GM23248 (cell line): ENCODE measurements at regions not wholly inside any gene's neighbourhood (a gene's known extent, or its start where the extent isn't known, plus 50 kb on each side); places are given as distances from the start of the nearest gene placed in this dataset.

Experiments
- DNase-seq: peaks from one replicate; pipeline ENCODE4 v3.0.0-alpha.2; 2015
- H2AFZ ChIP-seq: fragments of 200-600 bp; sonication (generic); 2 replicates; pipeline ENCODE4 v1.6.1; 2016; ENCODE audit warnings: antibody characterized with exemption
- H3F3A ChIP-seq: fragments of 200-600 bp; sonication (generic); 2 replicates; pipeline ENCODE4 v1.6.1; 2016; ENCODE audit warnings: mild to moderate bottlenecking, antibody characterized with exemption, mixed run types; ENCODE audit not compliant: insufficient read depth
- H3K27ac ChIP-seq: fragments of 200-600 bp; sonication (generic); 2 replicates; pipeline ENCODE4 v1.5.1; 2016; ENCODE audit warnings: mild to moderate bottlenecking
- H3K27me3 ChIP-seq: fragments of 200-600 bp; sonication (generic); replicated peaks from 2 replicates; pipeline ENCODE4 v1.6.1; 2016; ENCODE audit warnings: mild to moderate bottlenecking; ENCODE audit not compliant: insufficient read depth
- H3K36me3 ChIP-seq: fragments of 200-600 bp; sonication (generic); 2 replicates; pipeline ENCODE4 v1.6.1; 2016; ENCODE audit warnings: low read depth, mild to moderate bottlenecking
- H3K4me1 ChIP-seq: fragments of 200-600 bp; sonication (generic); 2 replicates; pipeline ENCODE4 v1.6.1; 2016; ENCODE audit warnings: mild to moderate bottlenecking; ENCODE audit not compliant: insufficient read depth
- H3K4me2 ChIP-seq: fragments of 200-600 bp; sonication (generic); one replicate; pipeline ENCODE4 v1.6.1; 2016; ENCODE audit warnings: mild to moderate bottlenecking; ENCODE audit not compliant: unreplicated experiment
- H3K4me3 ChIP-seq: fragments of 200-600 bp; sonication (generic); 2 replicates; pipeline ENCODE4 v1.5.1; 2016; ENCODE audit warnings: mild to moderate bottlenecking
- H3K79me2 ChIP-seq: fragments of 200-600 bp; sonication (generic); 2 replicates; pipeline ENCODE4 v1.6.1; 2016; ENCODE audit warnings: mild to moderate bottlenecking; ENCODE audit not compliant: insufficient read depth
- H3K9ac ChIP-seq: fragments of 200-600 bp; sonication (generic); 2 replicates; pipeline ENCODE4 v1.6.1; 2016; ENCODE audit warnings: mild to moderate bottlenecking
- H3K9me2 ChIP-seq: fragments of 200-600 bp; sonication (generic); 2 replicates; pipeline ENCODE4 v1.6.1; 2016; ENCODE audit warnings: mixed run types, mild to moderate bottlenecking, moderate library complexity; ENCODE audit not compliant: insufficient read depth
- H3K9me3 ChIP-seq: fragments of 200-600 bp; sonication (generic); one replicate; pipeline ENCODE4 v1.6.1; 2017; ENCODE audit warnings: low read depth
- H4K20me1 ChIP-seq: fragments of 200-600 bp; sonication (generic); 2 replicates; pipeline ENCODE4 v1.6.0; 2016; ENCODE audit not compliant: insufficient read depth
- EZH2 ChIP-seq: fragments of 200-600 bp; sonication (generic); IDR thresholded peaks from 2 replicates; pipeline ENCODE4 v1.6.1; 2018; ENCODE audit warnings: antibody characterized with exemption, mild to moderate bottlenecking; ENCODE audit not compliant: insufficient read depth, poor library complexity, severe bottlenecking
- EZH2phosphoT487 ChIP-seq: fragments of 200-600 bp; sonication (generic); IDR thresholded peaks from 2 replicates; pipeline ENCODE4 v1.6.1; 2018; ENCODE audit warnings: antibody characterized with exemption, moderate library complexity, mild to moderate bottlenecking, low read depth; ENCODE audit not compliant: insufficient read depth
- WGBS, 2 experiments: methylation state at CpG; one replicate each; pipeline ENCODE4 v1.1.6; 2015 to 2017; ENCODE audit warnings: low lambda C conversion rate in 2 of 2, low coverage in 1 of 2; ENCODE audit errors: missing lambda C conversion rate in 2 of 2; 5-methylcytosine and 5-hydroxymethylcytosine counted together
- in situ Hi-C: fragments of 300-500 bp; cut with MboI; formaldehyde crosslinking; loops from 2 replicates; pipeline ENCODE4 v1.15.0; 2020

DNA sequence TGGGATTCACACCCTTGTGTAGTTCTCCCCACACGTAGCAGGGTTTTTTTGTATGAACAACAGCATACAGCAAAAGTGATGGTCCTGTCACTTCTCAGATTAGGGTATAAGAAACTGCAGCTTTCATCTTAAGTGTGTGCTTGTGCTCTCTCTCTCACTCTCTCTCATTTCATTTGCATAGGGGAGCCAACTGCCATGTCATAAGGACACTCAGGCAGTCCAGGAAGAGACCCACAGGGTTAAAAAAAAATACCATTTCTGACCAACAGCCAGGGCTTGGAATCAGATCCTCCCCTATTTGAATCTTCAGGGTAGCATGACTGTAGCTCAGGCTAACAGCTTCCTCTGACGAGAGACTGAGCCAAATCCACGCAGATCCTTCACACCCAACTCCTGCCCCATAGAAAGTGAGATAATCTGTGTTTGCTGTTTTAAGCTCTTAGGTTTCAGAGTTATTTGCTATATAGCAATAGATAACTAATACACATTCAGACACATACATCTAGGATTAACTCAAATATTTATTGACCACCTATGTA is 331.2 kb downstream of the PAPSS1 start:
- no peak for TF ChIP-seq EZH2phosphoT487
- no peak for TF ChIP-seq EZH2

DNA sequence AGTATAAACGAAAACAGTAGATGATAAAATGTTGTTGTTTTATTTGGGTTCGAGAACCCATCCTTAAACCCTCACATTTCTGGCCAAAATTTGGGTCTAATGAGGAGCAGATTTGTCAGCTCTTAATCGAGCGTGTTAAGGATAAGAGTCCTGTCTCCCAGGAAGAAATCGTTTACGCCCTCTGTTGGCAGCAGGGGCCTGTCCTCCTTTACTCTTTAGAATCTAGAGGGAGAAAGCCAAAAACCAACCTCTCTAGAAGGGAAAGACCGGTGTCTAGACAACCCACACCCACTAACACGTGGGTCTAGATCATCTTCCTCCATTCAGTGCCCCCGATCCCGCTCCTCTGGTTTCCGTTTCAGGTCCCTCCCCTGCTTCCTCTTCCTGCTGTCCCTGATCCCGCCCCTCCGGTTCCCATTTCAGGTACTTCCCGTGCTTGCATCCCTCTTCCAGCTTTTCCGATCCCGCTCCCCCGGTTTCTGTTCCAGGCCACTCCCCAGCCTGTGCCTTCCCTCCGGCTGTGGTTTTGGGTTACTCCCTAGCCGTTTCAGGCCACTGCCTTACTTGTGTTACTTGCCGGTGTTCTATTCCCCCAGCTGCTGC is 339.1 kb downstream of the PAPSS1 start:
- WGBS, 2 experiments = 79 to 83% methylated on average over 15 to 20 of the region's 20 CpGs
- Histone ChIP-seq H3K36me3 (no peaks in the 10 kb centered on the region), H3K27me3 (no peaks in the 10 kb centered on the region), H4K20me1 (no peaks in the 10 kb centered on the region), H3K4me3 (no peak overlapping the region), H2AFZ (no peak overlapping the region), H3K9ac (no peak overlapping the region), H3K9me2 (no peaks in the 10 kb centered on the region), H3K9me3 (no peaks in the 10 kb centered on the region), H3K4me2 (no peak overlapping the region), H3F3A (no peaks in the 10 kb centered on the region), H3K4me1 (peaks cover 8% of the 10 kb centered on the region; the same call in 1 of the 2 replicates), H3K27ac (no peak overlapping the region), H3K79me2 (no peaks in the 10 kb centered on the region)
- no peak for DNase-seq
- in situ Hi-C loops = loop anchor here (25.0 kb wide), 1 partner anchor 281 kb away; no protein-coding TSS in a partner anchor
- no peak for TF ChIP-seq EZH2phosphoT487
- TF ChIP-seq EZH2 = no peak

More for the DNA sequence above, 331.2 kb downstream of the PAPSS1 start:
- Histone ChIP-seq H3K9ac (no peak overlapping the region), H4K20me1 (no peaks in the 10 kb centered on the region), H3K4me3 (no peak overlapping the region), H3K79me2 (no peaks in the 10 kb centered on the region), H3K27ac (no peak overlapping the region), H3K4me1 (peaks cover 9% of the 10 kb centered on the region), H2AFZ (no peak overlapping the region), H3K9me3 (no peaks in the 10 kb centered on the region), H3K4me2 (no peak overlapping the region), H3K9me2 (no peaks in the 10 kb centered on the region), H3K27me3 (no peaks in the 10 kb centered on the region), H3F3A (no peaks in the 10 kb centered on the region), H3K36me3 (no peaks in the 10 kb centered on the region)
- in situ Hi-C loops = loop anchor here (25.0 kb wide), 1 partner anchor 273 kb away; no protein-coding TSS in a partner anchor
- no peak for DNase-seq
- 49 to 54% methylated on average over 3 of the region's 3 CpGs for WGBS, 2 experiments

DNA sequence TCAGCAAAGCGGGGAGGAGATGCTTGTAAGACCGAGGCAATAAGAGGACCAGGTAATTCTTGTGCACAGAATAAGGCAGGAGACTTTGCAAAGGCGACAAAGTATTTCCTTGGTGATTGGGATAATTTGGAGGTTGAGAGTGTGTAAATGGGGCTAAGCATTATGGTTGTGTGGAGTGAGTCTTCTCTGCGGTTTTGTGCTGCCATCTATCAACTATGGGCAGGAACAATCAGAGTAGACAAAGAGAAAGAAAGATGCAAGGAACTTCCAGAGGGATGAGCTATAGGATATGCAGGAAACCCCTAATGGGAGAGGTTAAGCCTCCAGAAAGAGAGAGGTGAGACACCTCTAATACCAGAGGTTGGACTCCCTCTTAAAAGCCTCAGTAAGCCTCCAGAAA is 339.8 kb downstream of the PAPSS1 start:
- no peak for DNase-seq
- H3K4me3 ChIP-seq = no peak overlapping the region
- no peaks in the 10 kb centered on the region for H3K79me2 ChIP-seq
- no peaks in the 10 kb centered on the region for H3F3A ChIP-seq
- no peak overlapping the region for H3K4me2 ChIP-seq
- H4K20me1 ChIP-seq = no peaks in the 10 kb centered on the region
- peaks cover 8% of the 10 kb centered on the region; the same call in 1 of the 2 replicates for H3K4me1 ChIP-seq
- WGBS, 2 experiments = 88 to 90% methylated on average over 4 of the region's 4 CpGs
- H2AFZ ChIP-seq = peak overlapping the region; percentile 65
- H3K9ac ChIP-seq = no peak overlapping the region
- no peaks in the 10 kb centered on the region for H3K36me3 ChIP-seq
- H3K27ac ChIP-seq = no peak overlapping the region
- TF ChIP-seq EZH2phosphoT487 = no peak
- no peak for TF ChIP-seq EZH2
- in situ Hi-C loops = loop anchor here (25.0 kb wide), 1 partner anchor 282 kb away; no protein-coding TSS in a partner anchor
- no peaks in the 10 kb centered on the region for H3K27me3 ChIP-seq
- H3K9me2 ChIP-seq = no peaks in the 10 kb centered on the region
- no peaks in the 10 kb centered on the region for H3K9me3 ChIP-seq

DNA sequence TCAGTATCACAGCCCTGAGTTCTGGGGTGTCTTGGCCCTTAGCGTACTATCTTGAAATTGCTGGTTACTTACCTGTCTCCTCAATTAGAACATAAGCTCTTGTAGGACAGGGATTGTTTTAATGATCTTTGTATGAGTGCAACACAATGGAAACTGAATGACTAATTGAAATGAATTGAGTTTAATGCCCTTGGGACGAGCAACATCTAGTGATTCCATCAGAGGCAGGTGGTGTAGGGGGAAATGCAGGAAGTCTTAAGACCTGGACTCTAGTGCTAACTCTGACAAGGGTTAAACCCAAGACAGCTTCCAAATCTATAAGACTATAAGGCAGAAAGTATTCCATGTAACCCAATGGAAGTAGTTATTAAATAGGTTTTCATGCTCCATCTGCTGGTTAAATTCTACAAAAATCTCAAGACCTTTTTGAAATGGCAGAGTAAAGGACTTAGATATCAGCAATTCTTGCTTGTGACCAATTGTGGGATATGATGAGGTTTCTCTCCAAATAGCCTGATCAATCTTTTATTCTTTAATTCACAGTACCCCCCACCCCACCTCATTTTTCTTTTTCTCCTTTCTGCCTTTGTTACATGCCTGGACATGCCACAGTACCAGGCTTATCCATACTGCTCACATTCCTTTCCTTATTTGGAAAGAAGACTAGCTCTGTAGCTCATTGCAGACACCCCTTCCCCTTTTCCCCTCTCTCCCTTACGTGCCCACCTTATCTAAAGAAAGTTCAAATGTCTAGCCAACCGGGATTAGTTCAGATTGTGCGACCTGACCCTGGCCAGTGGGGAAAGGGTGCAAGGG is 340.8 kb downstream of the PAPSS1 start:
- Histone ChIP-seq H3K4me1 (peaks cover 8% of the 10 kb centered on the region; the same call in 1 of the 2 replicates), H3K9me2 (no peaks in the 10 kb centered on the region), H3K27ac (no peak overlapping the region), H3K27me3 (no peaks in the 10 kb centered on the region), H3K79me2 (no peaks in the 10 kb centered on the region), H3K4me3 (no peak overlapping the region), H3K9me3 (no peaks in the 10 kb centered on the region), H3K36me3 (no peaks in the 10 kb centered on the region), H3K4me2 (no peak overlapping the region), H2AFZ (peak overlapping the region; percentile 65), H4K20me1 (no peaks in the 10 kb centered on the region), H3K9ac (no peak overlapping the region), H3F3A (no peaks in the 10 kb centered on the region)
- 81 to 82% methylated on average over 5 of the region's 5 CpGs for WGBS, 2 experiments
- TF ChIP-seq EZH2 (no peak), EZH2phosphoT487 (no peak)
- in situ Hi-C loops = loop anchor here (25.0 kb wide), 1 partner anchor 283 kb away; no protein-coding TSS in a partner anchor
- peak; percentile 48 for DNase-seq
